Fibroblast of the aortic adventitia (primary cell): ENCODE measurements at regions not wholly inside any gene's neighbourhood (a gene's known extent, or its start where the extent isn't known, plus 50 kb on each side); places are given as distances from the start of the nearest gene placed in this dataset.

Source experiments
- DNase-seq: peaks from one replicate; pipeline ENCODE4 v3.0.0-alpha.2; 2010; ENCODE audit warnings: low read depth
- H3K4me3 ChIP-seq: 2 replicates; pipeline ENCODE4 v1.5.1; 2011; ENCODE audit warnings: low read depth, mild to moderate bottlenecking, control low read depth, low read length, moderate library complexity
- TF ChIP-seq, protein P1 (sequence below): IDR thresholded peaks from 2 replicates; pipeline ENCODE4 v1.5.1; 2011; ENCODE audit warnings: mild to moderate bottlenecking, low read length, control low read depth, inconsistent platforms; ENCODE audit not compliant: insufficient read depth

DNA sequence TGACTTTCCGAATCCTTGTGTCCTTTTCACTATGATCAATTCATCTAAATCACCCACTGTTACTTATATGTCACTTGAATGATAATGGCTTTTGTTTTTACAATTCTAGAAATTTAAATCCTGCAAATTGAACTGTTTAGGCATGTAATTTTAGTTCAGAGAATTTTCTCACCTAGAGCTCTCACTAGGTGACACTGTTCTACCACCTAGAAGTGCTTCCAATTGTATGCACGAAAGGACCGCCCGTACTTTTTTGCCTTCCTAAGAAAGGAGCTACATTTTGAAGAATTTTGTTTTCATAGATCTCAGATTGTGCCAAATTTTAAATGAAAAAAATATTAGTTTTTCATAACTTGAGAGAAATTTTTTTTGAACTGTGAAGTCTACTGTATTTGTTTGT is 481.6 kb upstream of the FSTL5 start:
- H3K4me3 ChIP-seq, result no peak overlapping the region
- TF ChIP-seq, protein P1, sequence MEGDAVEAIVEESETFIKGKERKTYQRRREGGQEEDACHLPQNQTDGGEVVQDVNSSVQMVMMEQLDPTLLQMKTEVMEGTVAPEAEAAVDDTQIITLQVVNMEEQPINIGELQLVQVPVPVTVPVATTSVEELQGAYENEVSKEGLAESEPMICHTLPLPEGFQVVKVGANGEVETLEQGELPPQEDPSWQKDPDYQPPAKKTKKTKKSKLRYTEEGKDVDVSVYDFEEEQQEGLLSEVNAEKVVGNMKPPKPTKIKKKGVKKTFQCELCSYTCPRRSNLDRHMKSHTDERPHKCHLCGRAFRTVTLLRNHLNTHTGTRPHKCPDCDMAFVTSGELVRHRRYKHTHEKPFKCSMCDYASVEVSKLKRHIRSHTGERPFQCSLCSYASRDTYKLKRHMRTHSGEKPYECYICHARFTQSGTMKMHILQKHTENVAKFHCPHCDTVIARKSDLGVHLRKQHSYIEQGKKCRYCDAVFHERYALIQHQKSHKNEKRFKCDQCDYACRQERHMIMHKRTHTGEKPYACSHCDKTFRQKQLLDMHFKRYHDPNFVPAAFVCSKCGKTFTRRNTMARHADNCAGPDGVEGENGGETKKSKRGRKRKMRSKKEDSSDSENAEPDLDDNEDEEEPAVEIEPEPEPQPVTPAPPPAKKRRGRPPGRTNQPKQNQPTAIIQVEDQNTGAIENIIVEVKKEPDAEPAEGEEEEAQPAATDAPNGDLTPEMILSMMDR, result no peak
- DNase-seq, result no peak

DNA sequence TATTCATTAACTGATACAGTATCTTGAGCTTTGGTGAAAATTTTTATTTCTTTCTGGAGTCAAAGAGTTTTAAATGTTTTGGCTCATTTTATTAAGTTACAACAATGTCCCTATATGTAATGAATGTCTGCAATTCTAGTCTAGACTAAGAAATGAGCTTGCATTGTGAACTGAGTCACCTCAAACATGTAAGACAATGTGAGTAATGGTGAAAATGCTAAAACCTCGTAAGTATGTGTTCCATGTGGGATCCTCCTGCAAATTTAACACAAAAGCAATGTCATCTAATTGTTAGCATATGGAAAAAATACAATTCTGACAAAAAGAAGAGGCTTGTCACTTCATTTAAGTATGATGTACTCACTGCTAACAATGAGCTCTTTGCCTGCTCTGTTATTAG is 480.5 kb upstream of the FSTL5 start:
- TF ChIP-seq, protein P1, result no peak
- H3K4me3 ChIP-seq, result no peak overlapping the region
- DNase-seq, result no peak

DNA sequence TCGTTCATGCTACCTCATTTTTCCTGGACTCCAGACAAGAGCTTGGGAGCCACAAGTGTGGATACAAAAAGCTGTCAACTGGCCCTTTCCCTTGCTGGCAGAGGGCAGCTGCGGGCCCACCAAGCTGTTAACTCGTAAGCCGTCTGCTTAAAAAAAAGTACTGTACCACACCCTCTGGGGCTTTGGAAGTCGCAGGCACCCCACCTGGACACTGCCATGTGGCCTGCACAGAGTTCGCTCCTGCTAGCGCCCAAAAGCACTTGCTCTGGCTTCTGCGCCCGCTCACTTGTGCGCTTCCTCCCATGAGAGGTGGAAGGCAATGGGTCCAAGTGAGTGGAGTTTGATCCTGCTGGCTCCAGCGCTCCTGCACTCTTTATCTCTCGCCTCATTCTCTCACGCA is 476.4 kb upstream of the FSTL5 start:
- no peak for DNase-seq
- H3K4me3 ChIP-seq, result no peak overlapping the region
- TF ChIP-seq, protein P1, result no peak

DNA sequence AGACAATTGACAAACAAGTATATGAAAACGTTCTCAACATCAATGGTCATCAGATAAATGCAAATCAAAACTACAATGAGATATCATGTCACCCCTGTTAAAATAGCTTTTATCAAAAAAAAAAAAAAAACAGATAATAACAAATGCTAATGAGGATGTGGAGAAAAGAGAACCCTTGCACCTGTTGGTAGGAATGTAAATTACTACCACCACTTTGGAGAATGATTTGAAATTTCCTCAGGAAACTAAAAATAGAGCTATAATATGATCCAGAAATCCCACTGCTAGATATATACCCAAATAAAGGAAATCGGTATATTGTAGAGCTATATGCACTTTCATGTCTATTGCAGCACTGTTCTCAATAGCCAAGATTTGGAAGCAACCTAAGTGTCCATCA is 470.6 kb upstream of the FSTL5 start:
- no peak for DNase-seq
- TF ChIP-seq, protein P1, result no peak
- no peak overlapping the region for H3K4me3 ChIP-seq

DNA sequence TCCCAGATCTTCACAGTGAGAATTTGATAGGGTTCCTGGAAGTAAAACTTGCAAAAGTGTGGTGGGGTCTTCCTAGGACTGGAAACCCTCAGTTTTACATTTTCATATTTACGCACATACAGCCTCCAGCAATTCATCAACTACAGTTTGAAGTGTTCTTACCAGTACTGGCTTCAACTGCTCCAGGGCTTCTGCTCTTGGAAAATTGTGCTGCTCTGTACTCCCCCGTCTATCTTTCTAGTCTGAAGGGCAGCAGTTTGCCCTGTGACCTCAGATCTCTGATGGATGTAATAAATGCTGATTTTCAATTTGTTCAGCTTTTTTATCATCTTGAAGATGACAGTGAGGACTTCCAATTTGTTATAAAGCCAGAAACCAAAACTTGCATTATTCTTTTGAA is 458.9 kb upstream of the FSTL5 start:
- TF ChIP-seq, protein P1, result no peak
- no peak for DNase-seq
- no peak overlapping the region for H3K4me3 ChIP-seq

DNA sequence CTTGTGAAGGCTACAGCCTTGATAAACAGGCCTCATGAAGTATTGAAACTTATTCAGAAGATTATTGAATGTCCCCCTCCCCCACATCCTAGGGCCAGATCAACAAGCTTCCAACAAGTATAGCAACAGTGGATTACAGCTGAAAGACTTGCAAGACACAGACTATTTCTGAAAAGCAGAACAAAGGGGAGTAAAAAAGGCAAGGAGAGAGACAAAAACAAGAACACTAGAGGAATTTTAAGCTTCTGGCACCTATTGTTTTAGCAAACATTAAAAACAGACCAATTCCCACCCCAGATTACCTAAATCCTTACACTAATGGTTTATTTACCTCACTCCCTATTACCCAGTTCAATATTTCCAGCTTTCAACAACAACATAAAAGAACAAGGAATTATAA is 446.3 kb upstream of the FSTL5 start:
- TF ChIP-seq, protein P1, result no peak
- DNase-seq, result no peak
- no peak overlapping the region for H3K4me3 ChIP-seq

DNA sequence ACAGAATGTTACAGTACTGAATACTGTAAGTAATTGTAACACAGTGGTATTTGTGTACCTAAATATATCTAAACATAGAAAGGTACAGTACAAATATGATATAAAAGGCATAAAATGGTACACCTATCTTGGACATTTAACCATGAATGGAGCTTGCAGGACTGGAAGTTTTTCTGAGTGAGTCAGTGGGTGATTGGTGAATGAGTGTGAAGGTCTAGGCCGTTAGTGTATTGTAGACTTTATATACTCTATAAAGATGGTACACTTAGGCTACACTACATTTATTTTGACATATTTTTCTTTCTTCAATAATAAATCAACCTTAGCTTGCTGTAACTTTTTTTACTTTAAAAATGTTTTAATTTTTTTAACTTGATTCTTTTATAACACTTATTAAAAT is 422.5 kb upstream of the FSTL5 start:
- TF ChIP-seq, protein P1, result no peak
- no peak for DNase-seq
- no peak overlapping the region for H3K4me3 ChIP-seq
